ENCODE measurements at regions not wholly inside any gene's neighbourhood (a gene's known extent, or its start where the extent isn't known, plus 50 kb on each side); places are given as distances from the start of the nearest gene placed in this dataset.

DNA sequence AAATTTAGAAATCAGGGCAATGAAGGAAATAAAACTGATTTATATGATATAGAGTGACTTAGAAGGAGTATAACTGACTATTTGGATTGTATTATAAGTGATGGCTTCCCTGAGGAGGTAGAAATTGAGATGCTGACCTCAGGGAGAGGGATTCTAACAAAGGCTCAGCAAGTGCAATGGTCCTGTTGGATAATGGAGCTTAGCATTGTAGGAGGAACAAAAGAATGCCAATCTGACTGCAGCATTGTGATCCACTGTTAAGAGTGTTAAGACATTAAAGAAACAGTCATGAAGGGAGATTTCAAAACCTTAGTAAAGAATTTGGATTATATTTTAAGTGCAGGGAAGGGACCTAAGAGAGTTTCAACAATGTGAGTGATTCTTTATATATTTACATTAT is 158.4 kb upstream of the NAALADL2 start:
- H3K79me2 ChIP-seq, result no peaks in the 10 kb centered on the region
- no peak overlapping the region for H3K27ac ChIP-seq
- TF ChIP-seq CTCF (IDR thresholded peaks at IDR 0.05), result no peak
- H3K9me3 ChIP-seq (ENCODE audit: control insufficient read depth, low read length), result no peaks in the 10 kb centered on the region
- no peak overlapping the region for H3K9ac ChIP-seq
- H3K4me3 ChIP-seq (ENCODE audit: low read depth, low read length), result no peak overlapping the region
- H2AFZ ChIP-seq, result no peak overlapping the region
- no peaks in the 10 kb centered on the region for H3K4me1 ChIP-seq
- no peak overlapping the region for H3K4me2 ChIP-seq (ENCODE audit: low read length)
- H3K36me3 ChIP-seq (ENCODE audit: control insufficient read depth, insufficient read depth, low read length), result no peaks in the 10 kb centered on the region
- no peaks in the 10 kb centered on the region for H3K27me3 ChIP-seq (ENCODE audit: control insufficient read depth, insufficient read depth, low read length)

- Histone ChIP-seq H3K9me3 (ENCODE audit: control insufficient read depth, low read length) (no peaks in the 10 kb centered on the region), H3K27ac (no peak overlapping the region), H3K27me3 (ENCODE audit: control insufficient read depth, insufficient read depth, low read length) (no peaks in the 10 kb centered on the region), H3K79me2 (no peaks in the 10 kb centered on the region), H3K4me2 (ENCODE audit: low read length) (no peak overlapping the region), H2AFZ (no peak overlapping the region), H3K4me3 (ENCODE audit: low read depth, low read length) (no peak overlapping the region), H3K9ac (no peak overlapping the region), H3K4me1 (no peaks in the 10 kb centered on the region), H3K36me3 (ENCODE audit: control insufficient read depth, insufficient read depth, low read length) (no peaks in the 10 kb centered on the region)
- TF ChIP-seq CTCF (IDR thresholded peaks at IDR 0.05), result no peak
Measured at GRCh38 chr3:174710612-174711011, 148.5 kb upstream of the NAALADL2 start.

DNA sequence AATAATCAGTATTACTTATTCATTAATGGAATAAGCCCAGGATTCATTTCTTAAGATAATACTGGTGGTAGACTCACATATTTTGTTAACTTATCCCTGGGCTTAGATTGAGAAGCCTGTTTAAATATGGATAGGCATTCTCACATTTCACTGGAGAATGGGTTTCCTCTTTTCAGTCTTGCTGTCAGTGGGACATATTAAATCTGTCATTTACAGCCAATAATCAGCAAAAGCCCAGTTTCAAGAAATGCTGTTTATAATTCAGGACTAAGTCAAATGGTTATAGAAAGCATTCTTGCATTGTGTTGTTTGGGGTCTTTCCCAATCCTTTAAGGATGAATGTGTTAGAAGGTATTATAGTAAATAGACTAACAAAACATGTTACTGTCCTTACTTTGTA is 143.7 kb upstream of the NAALADL2 start:
- Histone ChIP-seq H3K4me3 (ENCODE audit: low read depth, low read length) (no peak overlapping the region), H3K4me1 (no peaks in the 10 kb centered on the region), H3K9me3 (ENCODE audit: control insufficient read depth, low read length) (no peaks in the 10 kb centered on the region), H3K79me2 (no peaks in the 10 kb centered on the region), H2AFZ (no peak overlapping the region), H3K9ac (no peak overlapping the region), H3K27me3 (ENCODE audit: control insufficient read depth, insufficient read depth, low read length) (no peaks in the 10 kb centered on the region), H3K36me3 (ENCODE audit: control insufficient read depth, insufficient read depth, low read length) (no peaks in the 10 kb centered on the region), H3K4me2 (ENCODE audit: low read length) (no peak overlapping the region), H3K27ac (no peak overlapping the region)
- no peak for TF ChIP-seq CTCF (IDR thresholded peaks at IDR 0.05)

DNA sequence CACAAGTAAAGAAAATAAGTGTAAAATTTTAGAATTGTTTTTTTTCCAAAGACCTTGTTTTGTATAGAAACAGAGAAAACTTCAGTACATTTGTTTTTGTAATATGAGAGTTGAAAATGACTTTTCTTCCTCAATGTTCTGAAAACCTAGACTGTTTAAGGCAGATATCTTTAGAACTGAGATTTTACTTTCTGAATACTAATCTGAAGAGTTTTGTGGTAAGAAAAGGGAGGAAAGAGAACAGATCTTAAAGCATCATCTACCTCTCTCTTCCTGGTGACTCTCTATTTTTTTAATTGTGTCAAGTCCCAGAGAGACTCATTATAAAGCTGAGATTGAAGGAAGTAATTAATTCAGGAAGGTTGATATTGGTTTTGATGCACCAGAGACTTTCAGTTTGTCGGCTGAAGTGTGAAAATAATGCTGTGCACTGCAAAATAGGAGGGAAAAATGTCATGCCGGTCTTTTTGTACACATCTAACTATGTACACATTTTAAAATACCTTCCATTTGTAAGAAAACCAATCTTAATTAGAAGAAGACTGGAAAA is 142.1 kb upstream of the NAALADL2 start:
- Histone ChIP-seq H3K4me3 (ENCODE audit: low read depth, low read length) (no peak overlapping the region), H3K27ac (no peak overlapping the region)

More for the DNA sequence above, 142.1 kb upstream of the NAALADL2 start:
- TF ChIP-seq CTCF (IDR thresholded peaks at IDR 0.05), result no peak
- H3K9me3 ChIP-seq (ENCODE audit: control insufficient read depth, low read length), result no peaks in the 10 kb centered on the region
- H3K9ac ChIP-seq, result no peak overlapping the region
- H3K79me2 ChIP-seq, result no peaks in the 10 kb centered on the region
- no peaks in the 10 kb centered on the region for H3K36me3 ChIP-seq (ENCODE audit: control insufficient read depth, insufficient read depth, low read length)
- H2AFZ ChIP-seq, result no peak overlapping the region
- H3K4me1 ChIP-seq, result no peaks in the 10 kb centered on the region
- H3K27me3 ChIP-seq (ENCODE audit: control insufficient read depth, insufficient read depth, low read length), result no peaks in the 10 kb centered on the region
- H3K4me2 ChIP-seq (ENCODE audit: low read length), result no peak overlapping the region

All from parathyroid adenoma (tissue), 2 donors.